Lower lobe of right lung (tissue), 2 donors: ENCODE measurements at regions not wholly inside any gene's neighbourhood (a gene's known extent, or its start where the extent isn't known, plus 50 kb on each side); places are given as distances from the start of the nearest gene placed in this dataset.

Experiments used
- ATAC-seq, 2 donors: fragments of 200-7000 bp; cut with Tn5 transposase; one replicate each; pipeline ENCODE4 v1.9.1; 2020 to 2022; ENCODE audit warnings: mild to moderate bottlenecking in 2 of 2, moderate library complexity in 2 of 2
- DNase-seq: peaks from one replicate; pipeline ENCODE4 v3.0.0-alpha.2; 2020
- H3K27ac ChIP-seq: fragments of 200-600 bp; one replicate; pipeline ENCODE4 v1.8.0; 2022
- H3K27me3 ChIP-seq: fragments of 200-600 bp; one replicate; pipeline ENCODE4 v1.8.0; 2022; ENCODE audit warnings: low read depth
- H3K36me3 ChIP-seq: fragments of 200-600 bp; one replicate; pipeline ENCODE4 v1.8.0; 2022; ENCODE audit warnings: mild to moderate bottlenecking
- H3K4me1 ChIP-seq: fragments of 200-600 bp; one replicate; pipeline ENCODE4 v1.8.0; 2022
- H3K4me3 ChIP-seq: fragments of 200-600 bp; one replicate; pipeline ENCODE4 v1.8.0; 2022; ENCODE audit warnings: mild to moderate bottlenecking
- H3K9me3 ChIP-seq: fragments of 200-600 bp; one replicate; pipeline ENCODE4 v1.8.0; 2022
- CTCF ChIP-seq: fragments of 200-600 bp; IDR thresholded peaks from one replicate; pipeline ENCODE4 v1.8.0; 2022; ENCODE audit warnings: antibody characterized with exemption, mild to moderate bottlenecking
- intact Hi-C: fragments of 100-400 bp; cut with DNase I; formaldehyde crosslinking; loops from one replicate; pipeline ENCODE4 v1.11.0; 2022
- donor health status: DM: no; HTN: yes; CAD: no; lungs with severe emphysema.

- intact Hi-C loops, result no loop called here
Measured at GRCh38 chr6:131393433-131393832, 179.6 kb upstream of the ARG1 start.

GRCh38 chr6:131394768-131395432, 178.1 kb upstream of the ARG1 start:
- H3K9me3 ChIP-seq, result no peaks in the 10 kb centered on the region
- H3K4me1 ChIP-seq, result no peaks in the 10 kb centered on the region
- H3K27me3 ChIP-seq, result no peaks in the 10 kb centered on the region
- H3K27ac ChIP-seq, result no peak overlapping the region
- no peak for TF ChIP-seq CTCF
- no peak overlapping the region for H3K4me3 ChIP-seq
- H3K36me3 ChIP-seq, result no peaks in the 10 kb centered on the region
- DNase-seq (no peak), ATAC-seq (no peak)
- intact Hi-C loops, result no loop called here

More at GRCh38 chr6:131393433-131393832, 179.6 kb upstream of the ARG1 start:
- Histone ChIP-seq H3K36me3 (no peaks in the 10 kb centered on the region), H3K27ac (no peak overlapping the region), H3K4me3 (no peak overlapping the region), H3K27me3 (no peaks in the 10 kb centered on the region), H3K4me1 (no peaks in the 10 kb centered on the region), H3K9me3 (no peaks in the 10 kb centered on the region)
- DNase-seq, result no peak
- no peak for TF ChIP-seq CTCF
- ATAC-seq, result no peak

- no peak for ATAC-seq
- intact Hi-C loops, result no loop called here
- Histone ChIP-seq H3K4me1 (no peaks in the 10 kb centered on the region), H3K4me3 (no peak overlapping the region), H3K36me3 (no peaks in the 10 kb centered on the region), H3K27ac (no peak overlapping the region), H3K27me3 (no peaks in the 10 kb centered on the region), H3K9me3 (peaks cover 5% of the 10 kb centered on the region)
- DNase-seq, result no peak
- no peak for TF ChIP-seq CTCF
Measured at GRCh38 chr6:131398176-131398575, 174.8 kb upstream of the ARG1 start.

- Histone ChIP-seq H3K4me3 (no peak overlapping the region), H3K9me3 (peaks cover 5% of the 10 kb centered on the region), H3K36me3 (no peaks in the 10 kb centered on the region), H3K4me1 (no peaks in the 10 kb centered on the region), H3K27me3 (no peaks in the 10 kb centered on the region), H3K27ac (no peak overlapping the region)
- intact Hi-C loops, result no loop called here
- TF ChIP-seq CTCF, result no peak
- DNase-seq, result no peak
- no peak for ATAC-seq
Measured at GRCh38 chr6:131399433-131399832, 173.6 kb upstream of the ARG1 start.

GRCh38 chr6:131400054-131400778, 172.8 kb upstream of the ARG1 start:
- intact Hi-C loops, result no loop called here
- TF ChIP-seq CTCF, result no peak
- H3K4me1 ChIP-seq, result no peaks in the 10 kb centered on the region
- H3K36me3 ChIP-seq, result no peaks in the 10 kb centered on the region
- ATAC-seq, result no peak
- no peak overlapping the region for H3K27ac ChIP-seq
- H3K9me3 ChIP-seq, result peaks cover 5% of the 10 kb centered on the region
- H3K4me3 ChIP-seq, result no peak overlapping the region
- H3K27me3 ChIP-seq, result no peaks in the 10 kb centered on the region
- DNase-seq, result no peak
